GM21526 (cell line): ENCODE measurements at regions not wholly inside any gene's neighbourhood (a gene's known extent, or its start where the extent isn't known, plus 50 kb on each side); places are given as distances from the start of the nearest gene placed in this dataset.
"Not testable (repeated sequence)": the region's sequence is repeated elsewhere in the genome, so short reads cannot be mapped to it uniquely, and the experiment has no call there.

ENCODE experiments used
- ATAC-seq: cut with Tn5 transposase; IDR thresholded peaks from one replicate; pipeline ENCODE4 v1.9.1; 2021; ENCODE audit warnings: moderate library complexity; ENCODE audit not compliant: unreplicated experiment, low FRiP score

- ATAC-seq, result no peak
These were observed 58.0 kb downstream of the CGGBP1 start for GRCh38 chr3:88000853-88001252.

GRCh38 chr3:87997966-87998365 lies 60.8 kb downstream of the CGGBP1 start:
- ATAC-seq, result no peak

GRCh38 chr3:87997298-87997697 lies 61.5 kb downstream of the CGGBP1 start:
- ATAC-seq, result peak; percentile 72

DNA sequence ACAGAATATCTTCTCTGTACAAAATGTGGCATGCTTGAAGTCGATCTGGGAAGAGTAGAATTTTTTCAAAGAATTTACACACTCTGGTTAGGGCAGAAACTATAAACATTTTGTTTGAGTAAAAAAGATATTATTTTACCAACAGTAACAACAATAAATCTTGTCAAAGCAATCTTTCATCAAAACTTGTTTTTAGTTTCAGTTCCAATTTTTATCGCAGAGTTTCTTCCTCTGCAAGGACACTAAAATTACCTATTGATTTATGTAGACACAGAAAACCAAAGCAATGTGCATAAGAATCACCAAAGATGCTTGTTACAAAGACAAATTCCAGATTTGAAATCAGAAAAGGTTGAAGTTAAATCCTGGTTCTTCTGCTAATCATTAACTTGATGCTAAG lies 61.9 kb downstream of the CGGBP1 start:
- peak; percentile 21 for ATAC-seq

DNA sequence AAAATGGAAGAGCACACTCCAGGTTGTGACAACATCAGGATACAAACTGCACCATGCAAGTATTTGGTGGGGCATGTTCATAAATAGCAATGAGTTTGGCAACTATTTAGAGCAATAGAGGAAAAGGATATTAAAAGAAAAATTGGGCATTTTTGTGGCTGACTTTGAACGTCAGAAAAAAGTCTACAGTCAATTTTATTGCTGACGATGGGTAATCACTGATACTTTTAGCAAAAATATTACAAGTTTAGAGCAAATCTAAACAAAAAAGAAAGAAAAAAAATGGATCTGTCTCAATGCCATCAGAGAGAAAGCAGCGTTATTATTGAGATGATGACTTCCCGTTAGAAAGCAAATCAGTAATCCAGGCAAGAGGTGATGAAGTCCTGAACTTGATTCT lies 65.2 kb downstream of the CGGBP1 start:
- ATAC-seq, result no peak

- ATAC-seq, result no peak
These were observed 70.9 kb downstream of the CGGBP1 start for GRCh38 chr3:87987952-87988351.

DNA sequence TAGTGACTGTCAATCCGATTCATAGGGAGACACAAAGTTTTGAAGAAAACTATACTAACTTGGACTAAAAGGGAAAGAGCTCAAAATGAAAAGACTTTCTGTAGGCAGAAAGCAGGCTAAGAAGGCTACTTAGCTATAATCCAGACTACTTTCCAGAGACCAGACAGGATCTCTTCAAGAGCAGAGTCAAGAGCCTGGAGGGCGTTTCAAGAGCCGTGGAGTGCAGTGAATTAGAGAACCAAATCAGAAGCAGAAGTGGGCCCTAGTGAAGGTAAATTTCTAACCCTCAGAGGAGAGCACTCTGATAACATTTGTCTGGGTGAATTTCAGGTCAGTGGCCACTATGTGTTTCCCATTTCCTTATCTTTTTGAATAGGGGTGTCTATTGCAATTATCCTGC lies 76.4 kb downstream of the CGGBP1 start:
- ATAC-seq, result no peak

DNA sequence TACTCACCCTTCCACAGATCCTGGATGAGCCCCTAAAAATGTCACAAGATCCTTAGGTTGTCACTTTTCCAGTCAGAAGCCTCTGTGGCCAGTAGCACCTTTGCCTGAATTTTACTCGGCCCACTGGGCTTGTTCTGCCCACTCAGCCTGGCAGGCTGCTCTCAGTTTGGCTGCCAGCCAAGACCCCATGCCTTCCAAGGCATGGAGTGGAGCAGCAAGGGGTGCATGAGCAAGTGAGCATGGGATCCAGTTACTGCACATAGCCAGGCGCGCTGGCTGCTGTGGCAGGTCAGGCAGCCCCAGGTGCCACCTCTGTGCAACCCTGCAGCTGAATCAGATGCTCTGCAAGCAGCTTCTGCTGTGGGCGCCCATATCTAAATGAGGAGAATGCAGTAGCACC lies 79.3 kb downstream of the CGGBP1 start:
- no peak for ATAC-seq

- ATAC-seq, result no peak
These were observed 81.0 kb downstream of the CGGBP1 start for GRCh38 chr3:87977765-87978164.

DNA sequence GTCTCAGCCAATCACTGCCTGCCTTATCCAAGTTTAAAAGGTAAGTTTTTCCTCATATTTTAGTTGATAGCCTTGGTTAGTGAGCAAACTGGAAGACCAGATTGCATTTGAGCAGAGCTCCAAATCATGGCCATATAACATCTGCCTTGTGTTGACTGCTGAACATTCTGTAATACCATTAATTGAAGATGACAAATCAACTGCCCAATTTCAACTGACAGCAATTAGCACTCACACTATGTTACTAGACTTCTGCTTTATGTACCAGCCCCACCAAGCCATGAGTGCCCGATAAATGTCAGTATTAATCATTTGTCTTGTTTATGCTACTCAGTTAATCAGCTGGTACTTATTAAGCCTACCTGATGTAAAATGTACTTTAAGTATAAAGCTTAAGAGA lies 83.1 kb downstream of the CGGBP1 start:
- no peak for ATAC-seq

DNA sequence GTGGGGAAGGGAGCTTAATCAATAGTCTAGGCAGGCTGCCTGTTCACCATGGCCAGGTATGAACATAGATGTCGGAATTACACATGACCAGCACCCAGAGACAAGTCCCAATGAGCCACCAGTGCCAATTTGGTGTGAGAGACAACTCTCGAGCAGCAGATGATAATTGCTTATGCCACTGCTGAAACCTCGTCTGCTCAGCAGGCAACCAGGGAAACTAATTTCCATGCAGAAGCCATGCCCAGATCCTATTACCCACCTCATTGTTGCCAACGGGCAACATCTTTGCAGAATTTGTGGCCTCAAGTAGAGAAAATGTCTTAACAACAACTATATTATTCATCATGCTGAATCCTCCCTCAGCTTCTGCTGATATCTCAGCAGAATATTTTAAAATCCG lies 84.9 kb downstream of the CGGBP1 start:
- no peak for ATAC-seq

DNA sequence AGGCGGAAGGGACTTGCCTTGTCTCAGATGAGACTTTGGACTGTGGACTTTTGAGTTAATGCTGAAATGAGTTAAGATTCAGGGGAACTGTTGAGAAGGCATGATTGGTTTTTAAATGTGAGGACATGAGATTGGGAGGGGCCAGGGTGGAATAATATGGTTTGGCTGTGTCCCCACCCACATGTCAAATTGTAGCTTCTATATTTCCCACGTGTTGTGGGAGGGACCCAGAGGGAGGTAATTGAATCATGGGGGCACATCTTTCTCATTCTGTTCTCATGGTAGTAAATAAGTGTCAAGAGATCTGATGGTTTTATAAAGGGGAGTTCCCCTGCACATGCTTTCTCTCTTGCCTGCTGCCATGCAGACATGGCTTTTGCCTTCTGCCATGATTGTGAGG lies 89.2 kb downstream of the CGGBP1 start:
- no peak for ATAC-seq

DNA sequence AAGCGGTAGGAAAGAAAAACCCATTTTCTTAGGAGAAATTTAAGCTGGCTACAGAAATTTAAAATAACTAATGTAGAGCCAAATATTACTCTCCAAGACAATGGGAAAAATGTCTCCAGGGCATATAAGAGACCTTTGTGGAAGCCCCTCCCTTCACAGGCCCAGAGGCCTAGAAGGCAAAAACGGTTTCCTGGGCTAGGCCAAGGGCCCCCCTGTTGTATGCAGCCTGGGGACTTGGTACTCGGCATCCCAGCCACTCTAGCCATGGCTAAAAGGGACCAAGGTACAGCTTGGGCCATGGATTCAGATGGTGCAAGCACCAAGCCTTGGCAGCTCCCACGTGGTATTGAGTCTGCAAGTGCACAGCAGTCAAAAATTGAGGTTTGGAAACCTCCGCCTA lies 90.1 kb downstream of the CGGBP1 start:
- ATAC-seq, result no peak

GRCh38 chr3:87958289-87958688 lies 100.5 kb downstream of the CGGBP1 start:
- ATAC-seq, result no peak

DNA sequence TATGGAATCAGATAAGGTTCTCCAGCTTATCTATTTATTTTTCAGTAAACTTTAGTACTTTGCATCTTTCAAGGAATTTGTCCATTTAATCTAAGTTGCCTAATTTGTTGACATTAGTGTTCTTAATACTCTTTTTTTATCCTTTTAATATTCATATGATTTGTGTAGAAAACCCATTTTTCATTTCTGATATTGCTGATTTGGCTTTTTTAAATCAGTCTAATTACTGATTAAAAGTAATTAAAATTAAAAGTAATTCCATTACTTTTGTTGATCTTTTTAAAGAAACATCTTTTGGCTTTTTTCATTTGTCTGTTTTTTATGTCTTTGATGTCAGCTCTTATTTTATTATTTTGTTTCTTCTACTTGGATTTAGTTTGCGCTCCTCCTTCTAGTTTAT lies 101.2 kb downstream of the CGGBP1 start:
- ATAC-seq, result no peak

GRCh38 chr3:87949879-87950208 lies 109.0 kb downstream of the CGGBP1 start:
- ATAC-seq, result peak; percentile 57

DNA sequence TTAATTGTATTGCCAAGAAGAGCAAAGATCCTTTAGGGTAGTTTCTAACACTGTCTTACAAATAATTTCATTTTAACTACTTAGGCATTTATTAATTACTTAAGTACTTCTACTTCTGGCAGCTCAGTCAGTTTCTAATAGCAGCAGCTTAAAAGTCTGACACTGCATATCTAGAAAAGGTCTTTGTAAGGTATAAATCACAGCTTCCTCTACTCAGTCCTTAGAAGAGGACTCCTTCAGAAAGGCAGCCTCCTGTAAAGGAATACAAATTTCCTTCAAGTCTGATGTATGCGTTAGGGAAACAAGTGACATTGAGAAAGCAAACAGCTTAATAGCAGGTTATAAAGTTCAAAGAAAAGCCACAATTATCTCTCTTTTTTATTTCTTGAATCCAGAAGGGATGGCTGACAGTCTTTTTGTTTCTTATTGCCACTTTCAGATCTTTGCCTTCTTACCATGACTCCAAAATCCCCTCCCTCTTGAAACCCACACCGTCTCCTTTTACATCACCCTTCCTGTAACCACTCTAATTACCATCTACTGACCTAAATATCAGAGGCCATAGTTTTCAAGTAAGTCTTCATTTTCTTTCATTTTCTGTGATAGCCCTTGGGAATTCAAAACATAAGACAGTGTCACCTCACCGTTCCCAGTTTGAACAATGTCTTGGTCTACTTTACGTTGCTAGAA lies 109.5 kb downstream of the CGGBP1 start:
- peak; percentile 69 for ATAC-seq

- not testable (repeated sequence) for ATAC-seq
These were observed 112.8 kb downstream of the CGGBP1 start for GRCh38 chr3:87946007-87946406.

DNA sequence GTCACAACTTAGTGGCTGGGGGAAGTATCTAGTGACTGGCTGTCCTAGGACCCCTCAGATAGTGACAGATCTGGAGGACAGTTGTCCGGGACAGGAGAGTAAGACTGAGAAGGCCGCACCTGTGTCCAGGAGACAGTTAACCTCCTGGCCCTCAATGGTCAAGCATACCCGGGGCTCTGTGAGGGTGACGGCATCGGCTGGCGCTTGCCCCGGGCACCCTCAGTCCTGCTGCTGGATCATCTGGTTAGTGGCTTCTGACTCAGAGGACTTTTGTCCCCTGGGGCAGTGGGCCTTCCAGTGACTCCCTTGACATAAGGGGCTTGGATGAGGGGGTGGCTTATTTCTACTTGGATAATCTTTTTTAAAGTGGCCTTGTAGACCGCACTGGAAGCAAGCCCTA lies 116.5 kb downstream of the CGGBP1 start:
- ATAC-seq, result not testable (repeated sequence)

DNA sequence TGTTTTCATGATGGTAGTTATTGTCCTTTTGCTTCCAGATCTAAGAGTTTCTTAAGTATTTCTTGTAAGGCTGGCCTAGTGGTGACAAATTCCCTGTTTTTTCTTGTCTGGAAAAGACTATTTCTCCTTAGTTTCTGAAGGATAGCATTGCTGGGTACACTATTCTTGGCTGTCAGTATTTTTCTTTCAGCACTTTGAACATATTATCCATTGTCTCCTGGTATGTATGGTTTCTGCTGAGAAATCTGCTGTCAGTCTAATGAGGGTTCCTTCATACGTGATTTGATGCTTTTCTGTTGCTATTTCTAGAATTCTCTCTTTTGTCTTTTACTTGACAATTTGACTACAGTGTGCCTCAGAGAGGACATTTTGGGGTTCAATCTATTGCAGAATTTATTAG lies 134.3 kb downstream of the CGGBP1 start:
- no peak for ATAC-seq

DNA sequence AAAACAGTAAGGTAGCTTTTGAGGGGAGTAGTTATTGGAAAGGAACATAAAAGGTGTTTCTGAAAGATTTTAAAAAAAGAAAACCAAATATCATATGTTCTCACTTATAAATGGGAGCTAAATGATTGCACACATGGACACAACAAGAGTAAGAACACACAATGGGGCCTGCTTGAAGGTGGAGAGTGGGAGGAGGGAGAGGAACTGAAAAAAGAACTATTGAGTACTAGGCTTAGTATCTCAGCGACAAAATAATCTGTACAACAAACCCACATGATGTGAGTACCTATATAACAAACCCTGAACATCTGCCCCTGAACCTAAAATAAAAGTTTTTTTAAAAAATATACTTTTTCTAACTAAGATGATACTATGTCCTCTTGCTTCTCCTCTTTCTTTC lies 138.3 kb downstream of the CGGBP1 start:
- ATAC-seq, result no peak

DNA sequence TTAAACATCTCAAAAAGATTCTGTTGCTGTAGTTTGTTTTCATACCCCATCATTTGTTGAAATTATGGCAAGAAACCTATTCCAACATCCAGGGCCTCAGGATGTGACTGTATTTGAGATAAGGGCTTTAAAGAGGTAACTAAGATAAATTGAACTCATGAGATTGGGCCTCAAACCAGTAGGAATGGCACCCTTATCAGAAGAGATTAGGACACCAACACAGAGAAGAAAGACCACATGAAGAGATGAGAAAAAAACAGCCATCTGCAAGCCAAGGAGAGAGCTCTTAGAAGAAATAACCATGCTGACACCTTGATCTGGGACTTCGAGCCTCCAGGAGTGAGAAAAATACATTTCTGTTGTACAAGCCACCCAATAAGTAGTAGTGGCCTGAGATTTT lies 157.7 kb downstream of the CGGBP1 start:
- no peak for ATAC-seq

DNA sequence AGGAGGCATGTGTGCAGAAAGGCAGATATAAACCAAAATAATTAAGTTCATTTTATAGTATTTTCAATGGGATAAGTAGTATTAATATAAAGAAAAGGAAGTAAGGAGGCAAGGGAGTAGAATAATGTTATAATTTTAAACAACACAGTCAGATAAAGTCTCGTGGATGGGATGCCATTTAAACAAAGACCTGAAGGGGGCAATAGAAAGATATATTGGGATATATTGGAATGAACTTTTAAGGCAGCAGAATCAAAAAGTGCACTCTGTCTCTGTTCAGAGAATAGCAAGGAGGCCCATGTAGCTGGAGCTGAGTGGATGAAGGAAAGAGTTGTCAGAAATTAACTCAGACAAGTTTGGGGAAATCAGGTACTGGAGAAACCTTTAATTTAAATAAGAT lies 158.7 kb downstream of the CGGBP1 start:
- ATAC-seq, result no peak
